NCI-H2029 treated with DMSO at 0.1 percent for 48 hours (cell line): ENCODE measurements at regions not wholly inside any gene's neighbourhood (a gene's known extent, or its start where the extent isn't known, plus 50 kb on each side); places are given as distances from the start of the nearest gene placed in this dataset.
"Not testable (repeated sequence)": the region's sequence is repeated elsewhere in the genome, so short reads cannot be mapped to it uniquely, and the experiment has no call there.

Experiments used
- DNase-seq: peaks from one replicate; lab custom pipeline; 2025; lab: John Stamatoyannopoulos, UW

DNA sequence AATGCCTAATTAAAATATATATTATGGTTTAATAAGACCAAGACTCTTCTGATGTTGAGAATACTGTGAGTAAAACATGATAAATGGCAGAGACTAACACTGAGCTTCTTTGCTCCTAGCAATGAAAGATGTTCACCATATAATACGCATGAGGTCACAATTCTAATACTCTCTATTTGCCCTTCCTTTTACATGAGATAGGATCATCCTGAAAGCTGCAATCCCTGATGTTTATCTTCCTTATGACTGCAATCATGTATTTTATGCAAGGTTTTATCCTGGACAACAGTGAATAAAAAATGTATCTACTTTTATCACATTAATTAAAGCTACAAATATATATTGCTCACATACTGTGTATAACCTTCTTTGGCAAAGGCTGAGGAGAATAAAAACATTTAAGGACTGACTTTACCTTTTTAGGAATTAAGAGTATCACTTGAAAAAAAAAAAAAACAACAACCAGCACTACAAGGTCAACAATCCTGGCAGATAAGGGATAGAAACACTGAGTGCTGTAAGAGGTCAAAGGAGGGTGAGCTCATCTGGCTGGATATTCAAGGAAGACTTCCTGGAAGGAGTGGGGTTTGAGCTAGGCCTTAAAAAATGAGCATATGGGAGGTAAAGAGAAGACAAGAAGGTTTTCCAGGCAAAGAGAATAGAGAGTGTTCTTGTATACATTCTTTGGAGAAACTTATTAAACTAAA lies 99.9 kb downstream of the AREG start:
- DNase-seq = peak; percentile 30

DNA sequence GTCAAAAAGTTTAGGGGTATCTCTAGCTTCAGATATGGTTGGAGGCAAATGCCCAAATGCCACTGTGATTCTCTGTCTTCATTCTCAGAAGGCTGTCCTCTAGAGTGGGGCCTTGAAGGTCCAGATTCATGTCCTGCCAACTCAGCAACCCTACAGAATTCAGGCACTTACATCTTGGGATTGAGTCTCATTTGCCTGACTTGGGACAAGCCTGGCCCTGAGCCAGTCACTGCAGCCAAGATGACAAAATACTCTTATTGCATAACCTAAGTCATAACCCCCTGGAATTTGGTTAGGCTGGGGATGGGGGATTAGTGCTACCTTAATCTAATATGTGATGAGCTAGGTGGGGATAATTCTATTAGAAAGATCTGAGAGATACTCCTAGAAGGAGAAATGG lies 100.5 kb downstream of the AREG start:
- no peak for DNase-seq

- DNase-seq = no peak
Measured at GRCh38 chr4:74546057-74546456, 101.1 kb downstream of the AREG start.

GRCh38 chr4:74547042-74547441 lies 102.1 kb downstream of the AREG start:
- DNase-seq = no peak

GRCh38 chr4:74548561-74548960 lies 103.6 kb downstream of the AREG start:
- DNase-seq = no peak

DNA sequence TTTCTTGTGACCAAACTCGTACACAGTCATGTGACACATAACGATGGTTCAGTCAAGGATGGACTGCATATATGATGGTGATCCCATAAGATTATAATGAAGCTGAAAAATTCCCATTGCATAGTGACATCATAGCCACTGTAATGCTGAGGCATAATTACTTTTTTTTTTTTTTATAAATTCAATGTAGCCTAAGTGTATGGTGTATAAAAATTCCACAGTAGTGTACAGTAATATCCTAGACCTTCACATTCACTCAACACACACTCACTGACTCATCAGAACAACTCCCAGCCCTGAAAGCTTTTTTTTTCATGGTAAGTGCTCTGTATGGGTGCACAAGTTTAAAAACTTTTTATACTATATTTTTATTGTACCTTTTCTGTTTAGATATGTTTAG lies 105.0 kb downstream of the AREG start:
- no peak for DNase-seq

DNA sequence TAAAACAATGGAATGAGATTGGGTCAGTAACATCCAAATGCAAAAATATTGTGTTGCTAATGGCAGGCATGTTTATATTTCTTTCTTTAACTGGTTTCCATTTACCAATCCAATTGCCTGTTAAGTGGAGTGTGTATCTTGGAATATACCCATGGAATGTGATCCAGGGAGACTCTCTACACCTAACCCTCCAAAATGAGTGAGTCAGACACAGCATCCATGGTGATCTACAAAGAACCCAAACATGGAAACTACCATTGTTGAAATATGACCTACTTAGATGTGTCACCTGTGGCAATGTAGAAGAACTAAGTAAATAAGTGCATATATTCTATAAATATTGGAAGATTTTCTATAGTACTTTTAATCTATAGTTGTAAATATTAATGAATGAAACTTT lies 110.3 kb downstream of the AREG start:
- peak; percentile 47 for DNase-seq

GRCh38 chr4:74555843-74556242 lies 110.9 kb downstream of the AREG start:
- DNase-seq = no peak

- DNase-seq = no peak
Measured at GRCh38 chr4:74559853-74560252, 114.9 kb downstream of the AREG start.

DNA sequence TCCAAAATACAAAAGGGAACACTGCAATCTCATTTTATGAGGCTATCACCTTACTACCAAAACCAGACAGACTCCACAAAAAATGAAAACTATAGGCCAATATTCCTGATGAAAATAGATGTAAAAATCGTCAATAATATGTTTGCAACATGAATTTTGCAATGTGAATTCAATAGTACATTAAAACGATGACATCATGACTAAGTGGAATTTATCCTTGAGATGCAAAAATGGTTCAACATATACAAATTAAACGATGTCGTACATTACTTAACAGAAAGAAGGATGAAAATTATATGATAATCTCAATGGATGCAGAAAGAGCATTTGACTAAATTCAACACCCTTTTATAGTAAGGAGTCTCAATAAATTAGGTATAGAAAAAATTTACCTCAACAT lies 123.0 kb downstream of the AREG start:
- DNase-seq = no peak

GRCh38 chr4:74570095-74570494 lies 125.2 kb downstream of the AREG start:
- no peak for DNase-seq

DNA sequence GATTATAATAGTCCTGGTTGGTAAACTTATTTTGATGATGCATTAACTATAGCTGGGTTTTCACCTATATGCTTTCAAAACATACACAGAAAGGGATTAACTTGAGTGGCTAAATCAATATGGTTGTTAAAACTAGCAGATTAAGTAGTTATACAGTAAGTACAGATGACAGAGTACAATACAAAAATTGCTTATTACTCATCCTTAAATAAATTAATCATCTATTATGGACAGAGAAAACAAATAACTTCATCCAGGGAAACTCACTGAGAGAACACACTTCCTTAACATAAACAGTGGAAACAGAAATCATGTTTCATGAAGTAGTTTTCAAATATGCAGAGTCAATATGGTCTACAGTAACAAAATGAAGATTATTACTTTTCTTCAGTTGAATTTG lies 133.4 kb downstream of the AREG start:
- DNase-seq = no peak

DNA sequence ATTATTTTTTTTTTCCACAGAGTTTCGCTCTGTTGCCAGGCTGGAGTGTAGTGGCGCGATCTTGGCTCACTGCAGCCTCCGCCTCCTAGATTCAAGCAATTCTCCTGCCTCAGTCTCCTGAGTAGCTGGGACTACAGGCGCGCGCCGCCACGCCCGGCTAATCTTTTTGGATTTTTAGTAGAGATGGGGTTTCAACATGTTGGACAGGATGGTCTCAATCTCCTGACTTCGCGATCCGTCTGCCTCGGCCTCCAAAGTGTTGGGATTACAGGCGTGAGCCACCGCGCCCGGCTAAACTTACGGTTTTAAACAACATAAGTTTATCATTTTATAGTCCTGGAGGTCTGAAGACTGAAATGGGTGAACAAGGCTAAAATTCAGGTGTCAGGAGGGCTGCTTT lies 133.9 kb downstream of the AREG start:
- not testable (repeated sequence) for DNase-seq

GRCh38 chr4:74583089-74583700 lies 138.3 kb downstream of the AREG start:
- no peak for DNase-seq

- DNase-seq = no peak
Measured at GRCh38 chr4:74583757-74584156, 138.8 kb downstream of the AREG start.

GRCh38 chr4:74588350-74588749 lies 143.4 kb downstream of the AREG start:
- no peak for DNase-seq

- no peak for DNase-seq
Measured at GRCh38 chr4:74590476-74590875, 145.5 kb downstream of the AREG start.

- no peak for DNase-seq
Measured at GRCh38 chr4:74598611-74599325, 153.8 kb downstream of the AREG start.

DNA sequence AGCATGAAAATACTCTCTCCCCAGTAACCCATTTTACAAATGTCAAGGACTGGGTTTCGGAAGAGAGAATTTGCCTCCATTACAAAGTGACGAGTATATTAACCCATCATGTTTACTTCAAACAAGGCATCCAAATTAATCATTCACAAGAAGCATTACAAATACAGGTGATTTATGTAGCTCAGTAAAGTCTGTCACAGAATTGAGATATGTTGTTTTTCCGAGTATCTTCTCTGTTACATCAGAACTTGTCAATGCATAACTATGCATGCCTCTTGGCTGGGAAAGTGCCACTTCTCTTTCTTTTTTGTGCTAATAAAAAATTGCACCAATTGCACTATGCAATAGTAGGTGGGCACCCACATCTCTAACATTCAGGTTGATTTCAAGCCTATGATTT lies 158.2 kb downstream of the AREG start:
- no peak for DNase-seq

DNA sequence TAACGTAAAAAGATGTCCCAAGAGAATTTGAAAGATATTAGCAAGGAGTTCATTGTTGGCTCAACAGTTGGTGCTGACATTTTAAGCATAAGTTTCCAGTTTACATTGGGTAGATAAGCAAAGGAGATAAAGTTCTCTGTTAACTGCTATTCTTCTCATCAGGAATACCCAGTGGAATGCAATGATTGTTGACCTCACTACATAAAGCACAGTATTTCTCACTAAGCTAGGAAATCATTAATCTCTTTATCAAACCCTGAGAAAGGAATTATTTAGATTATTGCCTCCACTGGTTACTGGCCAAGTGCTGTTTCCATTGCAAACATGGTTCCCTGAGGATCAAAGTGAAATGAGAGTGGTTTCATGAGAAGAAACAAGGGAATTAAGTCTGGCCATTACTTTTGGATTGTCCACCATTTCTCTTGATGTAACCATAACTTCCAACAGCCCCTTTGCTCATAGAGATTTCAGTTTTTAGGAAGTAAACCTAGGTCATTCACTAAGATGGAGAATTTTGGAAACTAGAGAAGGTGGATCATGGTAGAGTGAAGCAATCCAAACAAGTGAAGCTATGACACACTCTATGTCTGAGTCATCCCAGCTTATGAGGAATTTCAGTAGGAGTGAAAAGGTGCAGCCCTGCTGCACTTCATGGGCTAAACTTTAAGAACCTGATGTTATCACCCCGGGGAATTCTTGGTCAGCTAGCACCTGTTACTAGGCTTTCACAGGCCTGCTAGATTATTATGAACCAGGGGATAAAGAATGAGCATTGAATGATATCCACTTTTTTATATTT lies 163.4 kb downstream of the AREG start:
- DNase-seq = no peak

GRCh38 chr4:74610491-74610890 lies 165.6 kb downstream of the AREG start:
- no peak for DNase-seq

GRCh38 chr4:74612837-74613236 lies 167.9 kb downstream of the AREG start:
- DNase-seq = no peak

- DNase-seq = no peak
Measured at GRCh38 chr4:74613266-74613665, 168.3 kb downstream of the AREG start.
